SK-N-SH treated with all-trans-retinoic acid at 6 μM for 48 hours (cell line): ENCODE measurements at regions not wholly inside any gene's neighbourhood (a gene's known extent, or its start where the extent isn't known, plus 50 kb on each side); places are given as distances from the start of the nearest gene placed in this dataset.

Source experiments
- ATAC-seq: fragments of 200-7000 bp; cut with Tn5 transposase; 3 replicates; pipeline ENCODE4 v1.9.1; 2020; ENCODE audit warnings: mild to moderate bottlenecking, moderate library complexity
- ARNTL ChIP-seq: fragments of 450-650 bp; formaldehyde crosslinking; IDR thresholded peaks from 2 replicates; pipeline ENCODE4 v1.5.0; 2020; ENCODE audit warnings: low read depth, mild to moderate bottlenecking, moderate library complexity, borderline replicate concordance
- BACH2 ChIP-seq: fragments of 250-450 bp; sonication (Bioruptor Pico); IDR thresholded peaks from 2 replicates; pipeline ENCODE4 v1.9.0; 2021; ENCODE audit warnings: mild to moderate bottlenecking, borderline replicate concordance
- CREB5 ChIP-seq: fragments of 250-450 bp; sonication (Bioruptor Pico); IDR thresholded peaks from 2 replicates; pipeline ENCODE4 v1.5.1; 2020; ENCODE audit warnings: low read depth, mild to moderate bottlenecking, moderate library complexity
- CSDC2 ChIP-seq: fragments of 250-450 bp; sonication (Bioruptor Pico); IDR thresholded peaks from 2 replicates; pipeline ENCODE4 v1.5.0; 2020; ENCODE audit warnings: mild to moderate bottlenecking, moderate library complexity
- GLIS3 ChIP-seq: fragments of 250-450 bp; sonication (Bioruptor Pico); IDR thresholded peaks from 2 replicates; pipeline ENCODE4 v1.5.0; 2020; ENCODE audit warnings: mild to moderate bottlenecking, moderate library complexity
- ISL1 ChIP-seq: fragments of 250-450 bp; sonication (Bioruptor Pico); IDR thresholded peaks from 2 replicates; pipeline ENCODE4 v2.1.2; 2022; ENCODE audit warnings: mild to moderate bottlenecking, moderate library complexity
- OSR1 ChIP-seq: fragments of 250-450 bp; sonication (Bioruptor Pico); IDR thresholded peaks from 2 replicates; pipeline ENCODE4 v1.8.0; 2022; ENCODE audit warnings: moderate library complexity, mild to moderate bottlenecking, inconsistent platforms
- POU6F1 ChIP-seq: fragments of 250-450 bp; sonication (Bioruptor Pico); IDR thresholded peaks from 2 replicates; pipeline ENCODE4 v1.8.0; 2021; ENCODE audit warnings: low read depth, mild to moderate bottlenecking, moderate library complexity, borderline replicate concordance
- PPARA ChIP-seq: fragments of 250-450 bp; sonication (Bioruptor Pico); IDR thresholded peaks from 2 replicates; pipeline ENCODE4 v1.5.0; 2020; ENCODE audit warnings: mild to moderate bottlenecking, borderline replicate concordance
- RARB ChIP-seq: fragments of 250-450 bp; sonication (Bioruptor Pico); IDR thresholded peaks from 2 replicates; pipeline ENCODE4 v1.8.0; 2021; ENCODE audit warnings: mild to moderate bottlenecking, moderate library complexity
- SNAI2 ChIP-seq: fragments of 250-450 bp; sonication (Bioruptor Pico); IDR thresholded peaks from 2 replicates; pipeline ENCODE4 v1.5.0; 2020; ENCODE audit warnings: mild to moderate bottlenecking, moderate library complexity
- TCF4 ChIP-seq: fragments of 250-450 bp; sonication (Bioruptor Pico); IDR thresholded peaks from 2 replicates; pipeline ENCODE4 v1.8.0; 2021; ENCODE audit warnings: mild to moderate bottlenecking, moderate library complexity, borderline replicate concordance
- TOX ChIP-seq: fragments of 250-450 bp; sonication (Bioruptor Pico); IDR thresholded peaks from 2 replicates; pipeline ENCODE4 v1.8.0; 2021; ENCODE audit warnings: mild to moderate bottlenecking, moderate library complexity, borderline replicate concordance
- TSHZ2 ChIP-seq: fragments of 250-450 bp; sonication (Bioruptor Pico); IDR thresholded peaks from 2 replicates; pipeline ENCODE4 v1.5.0; 2020; ENCODE audit warnings: mild to moderate bottlenecking, moderate library complexity
- ZC3H10 ChIP-seq: fragments of 250-450 bp; sonication (Bioruptor Pico); IDR thresholded peaks from 2 replicates; pipeline ENCODE4 v1.5.1; 2021; ENCODE audit warnings: mild to moderate bottlenecking, moderate library complexity
- ZFP3 ChIP-seq: fragments of 250-450 bp; sonication (Bioruptor Pico); IDR thresholded peaks from 2 replicates; pipeline ENCODE4 v1.5.0; 2020; ENCODE audit warnings: mild to moderate bottlenecking, moderate library complexity
- ZFP30 ChIP-seq: fragments of 450-650 bp; formaldehyde crosslinking; IDR thresholded peaks from 2 replicates; pipeline ENCODE4 v1.5.0; 2022; ENCODE audit warnings: mild to moderate bottlenecking, moderate library complexity
- ZNF565 ChIP-seq: fragments of 450-650 bp; formaldehyde crosslinking; conservative IDR thresholded peaks from 2 replicates; pipeline ENCODE4 v1.5.0; 2020; ENCODE audit warnings: low read depth, mild to moderate bottlenecking, moderate library complexity
- ZNF70 ChIP-seq: fragments of 450-650 bp; formaldehyde crosslinking; IDR thresholded peaks from 2 replicates; pipeline ENCODE4 v1.5.0; 2020; ENCODE audit warnings: mild to moderate bottlenecking, moderate library complexity
- ZNF8 ChIP-seq: fragments of 450-650 bp; formaldehyde crosslinking; IDR thresholded peaks from 2 replicates; pipeline ENCODE4 v1.5.0; 2020; ENCODE audit warnings: mild to moderate bottlenecking, moderate library complexity
- TF ChIP-seq, protein P1 (sequence below): fragments of 250-450 bp; sonication (Bioruptor Pico); IDR thresholded peaks from 2 replicates; pipeline ENCODE4 v1.8.0; 2020; ENCODE audit warnings: mild to moderate bottlenecking, moderate library complexity, borderline replicate concordance

DNA sequence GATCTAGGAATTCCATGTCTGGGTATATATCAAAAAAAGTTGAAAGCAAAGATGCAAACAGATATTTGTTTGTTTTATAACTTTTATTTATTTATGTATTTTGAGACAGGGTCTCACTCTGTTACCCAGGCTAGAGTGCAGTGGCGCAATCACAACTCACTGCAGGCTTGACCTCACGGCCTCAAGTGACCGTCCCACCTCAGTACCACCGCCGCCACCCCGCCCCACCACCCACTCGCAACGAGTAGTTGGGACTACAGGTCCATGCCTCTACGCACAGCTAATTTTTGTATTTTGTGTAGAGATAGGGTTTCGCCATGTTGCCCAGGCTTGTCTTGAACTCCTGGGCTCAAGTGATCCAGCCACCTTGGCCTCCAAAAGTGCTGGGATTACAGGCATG is 66.5 kb upstream of the KTN1 start:
- no peak for ATAC-seq
- TF ChIP-seq, protein P1, sequence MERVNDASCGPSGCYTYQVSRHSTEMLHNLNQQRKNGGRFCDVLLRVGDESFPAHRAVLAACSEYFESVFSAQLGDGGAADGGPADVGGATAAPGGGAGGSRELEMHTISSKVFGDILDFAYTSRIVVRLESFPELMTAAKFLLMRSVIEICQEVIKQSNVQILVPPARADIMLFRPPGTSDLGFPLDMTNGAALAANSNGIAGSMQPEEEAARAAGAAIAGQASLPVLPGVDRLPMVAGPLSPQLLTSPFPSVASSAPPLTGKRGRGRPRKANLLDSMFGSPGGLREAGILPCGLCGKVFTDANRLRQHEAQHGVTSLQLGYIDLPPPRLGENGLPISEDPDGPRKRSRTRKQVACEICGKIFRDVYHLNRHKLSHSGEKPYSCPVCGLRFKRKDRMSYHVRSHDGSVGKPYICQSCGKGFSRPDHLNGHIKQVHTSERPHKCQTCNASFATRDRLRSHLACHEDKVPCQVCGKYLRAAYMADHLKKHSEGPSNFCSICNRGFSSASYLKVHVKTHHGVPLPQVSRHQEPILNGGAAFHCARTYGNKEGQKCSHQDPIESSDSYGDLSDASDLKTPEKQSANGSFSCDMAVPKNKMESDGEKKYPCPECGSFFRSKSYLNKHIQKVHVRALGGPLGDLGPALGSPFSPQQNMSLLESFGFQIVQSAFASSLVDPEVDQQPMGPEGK (CRISPR knock-in tag), result no peak

DNA sequence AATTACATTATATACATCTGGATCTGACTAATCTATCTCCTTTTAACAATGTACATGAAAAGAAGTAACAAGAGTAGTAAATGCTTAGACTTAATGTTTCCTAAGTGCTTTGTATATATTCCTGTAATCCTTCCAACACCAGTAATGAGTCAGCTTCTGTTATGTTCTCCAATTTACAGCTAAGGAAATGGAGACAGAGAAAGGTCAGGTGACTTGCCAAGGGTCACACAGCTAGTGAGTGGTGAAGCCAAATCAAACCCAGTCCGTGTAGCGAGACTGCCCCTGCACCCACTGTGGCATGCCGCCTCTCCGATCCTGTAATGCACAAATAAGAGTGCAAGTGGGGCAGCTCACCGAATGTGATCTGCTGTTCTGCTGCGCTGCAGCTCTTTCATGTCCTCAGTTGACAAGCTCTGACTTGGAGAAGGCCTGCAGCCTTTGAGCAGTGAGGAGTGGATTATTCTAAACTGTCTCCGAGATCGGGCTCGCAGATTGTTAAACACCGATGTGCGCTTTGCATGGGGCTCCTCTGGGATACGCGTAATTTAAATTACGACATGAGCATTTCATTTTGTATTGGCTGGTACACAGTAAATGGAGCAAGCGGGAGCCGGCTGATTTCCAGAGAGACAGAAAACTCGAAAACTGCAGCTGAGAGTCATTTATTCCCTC is 65.1 kb upstream of the KTN1 start:
- ATAC-seq, result peak; percentile 75
- TF ChIP-seq TSHZ2 (CRISPR knock-in tag), result no peak
- TF ChIP-seq RARB (CRISPR knock-in tag), result no peak
- no peak for TF ChIP-seq ISL1 (CRISPR knock-in tag)
- TF ChIP-seq CREB5 (CRISPR knock-in tag), result no peak
- no peak for TF ChIP-seq CSDC2 (CRISPR knock-in tag)
- TF ChIP-seq TCF4 (CRISPR knock-in tag), result no peak
- no peak for TF ChIP-seq OSR1 (CRISPR knock-in tag)
- no peak for TF ChIP-seq POU6F1 (CRISPR knock-in tag)
- TF ChIP-seq TOX (CRISPR knock-in tag), result no peak
- TF ChIP-seq GLIS3 (CRISPR knock-in tag), result no peak
- no peak for TF ChIP-seq ZNF565 (CRISPR knock-in tag)

DNA sequence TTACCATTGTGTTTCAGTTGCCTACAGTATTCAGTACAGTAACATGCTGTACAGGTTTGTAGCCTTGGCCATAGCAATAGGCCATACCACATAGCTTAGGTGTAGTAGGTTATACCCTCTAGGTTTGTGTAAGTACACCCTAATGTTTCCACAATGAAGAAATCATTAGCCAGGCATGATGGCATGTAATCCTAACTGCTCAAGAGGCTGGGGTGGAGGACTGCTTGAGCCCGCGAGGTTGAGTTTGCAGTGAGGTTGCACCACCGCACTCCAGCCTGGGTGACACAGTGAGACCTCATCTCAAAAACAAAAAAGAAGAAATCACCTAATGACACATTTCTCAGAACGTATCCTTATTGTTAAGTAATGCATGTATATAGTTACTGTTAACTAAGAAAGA is 63.2 kb upstream of the KTN1 start:
- ATAC-seq, result no peak

More for the DNA sequence above, 63.2 kb upstream of the KTN1 start:
- TF ChIP-seq BACH2 (no peak), ZC3H10 (no peak), TCF4 (CRISPR knock-in tag) (no peak), RARB (CRISPR knock-in tag) (no peak), ZFP30 (CRISPR knock-in tag) (no peak), ZFP3 (CRISPR knock-in tag) (no peak), OSR1 (CRISPR knock-in tag) (no peak), ISL1 (CRISPR knock-in tag) (no peak), ARNTL (CRISPR knock-in tag) (no peak), PPARA (CRISPR knock-in tag) (no peak), GLIS3 (CRISPR knock-in tag) (no peak), ZNF70 (CRISPR knock-in tag) (no peak), ZNF8 (no peak), SNAI2 (CRISPR knock-in tag) (no peak), CSDC2 (CRISPR knock-in tag) (no peak), ZNF565 (CRISPR knock-in tag) (no peak), POU6F1 (CRISPR knock-in tag) (no peak)
- TF ChIP-seq, protein P1 (CRISPR knock-in tag), result no peak
- TF ChIP-seq, all 23 proteins: peak for 0
